ENCODE measurements at regions not wholly inside any gene's neighbourhood (a gene's known extent, or its start where the extent isn't known, plus 50 kb on each side); places are given as distances from the start of the nearest gene placed in this dataset.

GRCh38 chr4:24315056-24315455, 269.3 kb downstream of the DHX15 start:
- H3K9me3 ChIP-seq (ENCODE audit: control insufficient read depth, insufficient read depth, low read length), result no peaks in the 10 kb centered on the region
- Mint-ChIP-seq H3K9me3 (no peaks in the 10 kb centered on the region), H3K4me1 (no peaks in the 10 kb centered on the region), H3K27ac (no peak overlapping the region), H3K27me3 (ENCODE audit: low read depth in 2 of 2) (no peaks in the 10 kb centered on the region), H3K36me3 (no peaks in the 10 kb centered on the region), H3K4me3 (no peak overlapping the region)
- intact Hi-C loops (cut with micrococcal nuclease), result no loop called here
- ATAC-seq, result no peak
- H3K36me3 ChIP-seq (ENCODE audit: control insufficient read depth, insufficient read depth, low read length), result no peaks in the 10 kb centered on the region
- no peaks in the 10 kb centered on the region for H3K4me1 ChIP-seq (ENCODE audit: control insufficient read depth, insufficient read depth, low read length)
- H3K27me3 ChIP-seq (ENCODE audit: control insufficient read depth, insufficient read depth, low read length), result no peaks in the 10 kb centered on the region
- WGBS (ENCODE audit: insufficient coverage), result 85% methylated on average over 1 of the region's 1 CpG
- H3K4me3 ChIP-seq (ENCODE audit: low read length), result no peak overlapping the region
- TF ChIP-seq, protein P1, sequence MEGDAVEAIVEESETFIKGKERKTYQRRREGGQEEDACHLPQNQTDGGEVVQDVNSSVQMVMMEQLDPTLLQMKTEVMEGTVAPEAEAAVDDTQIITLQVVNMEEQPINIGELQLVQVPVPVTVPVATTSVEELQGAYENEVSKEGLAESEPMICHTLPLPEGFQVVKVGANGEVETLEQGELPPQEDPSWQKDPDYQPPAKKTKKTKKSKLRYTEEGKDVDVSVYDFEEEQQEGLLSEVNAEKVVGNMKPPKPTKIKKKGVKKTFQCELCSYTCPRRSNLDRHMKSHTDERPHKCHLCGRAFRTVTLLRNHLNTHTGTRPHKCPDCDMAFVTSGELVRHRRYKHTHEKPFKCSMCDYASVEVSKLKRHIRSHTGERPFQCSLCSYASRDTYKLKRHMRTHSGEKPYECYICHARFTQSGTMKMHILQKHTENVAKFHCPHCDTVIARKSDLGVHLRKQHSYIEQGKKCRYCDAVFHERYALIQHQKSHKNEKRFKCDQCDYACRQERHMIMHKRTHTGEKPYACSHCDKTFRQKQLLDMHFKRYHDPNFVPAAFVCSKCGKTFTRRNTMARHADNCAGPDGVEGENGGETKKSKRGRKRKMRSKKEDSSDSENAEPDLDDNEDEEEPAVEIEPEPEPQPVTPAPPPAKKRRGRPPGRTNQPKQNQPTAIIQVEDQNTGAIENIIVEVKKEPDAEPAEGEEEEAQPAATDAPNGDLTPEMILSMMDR (IDR thresholded peaks at IDR 0.05), result no peak
- no peak for DNase-seq
- H3K27ac ChIP-seq (ENCODE audit: low read length), result no peak overlapping the region

DNA sequence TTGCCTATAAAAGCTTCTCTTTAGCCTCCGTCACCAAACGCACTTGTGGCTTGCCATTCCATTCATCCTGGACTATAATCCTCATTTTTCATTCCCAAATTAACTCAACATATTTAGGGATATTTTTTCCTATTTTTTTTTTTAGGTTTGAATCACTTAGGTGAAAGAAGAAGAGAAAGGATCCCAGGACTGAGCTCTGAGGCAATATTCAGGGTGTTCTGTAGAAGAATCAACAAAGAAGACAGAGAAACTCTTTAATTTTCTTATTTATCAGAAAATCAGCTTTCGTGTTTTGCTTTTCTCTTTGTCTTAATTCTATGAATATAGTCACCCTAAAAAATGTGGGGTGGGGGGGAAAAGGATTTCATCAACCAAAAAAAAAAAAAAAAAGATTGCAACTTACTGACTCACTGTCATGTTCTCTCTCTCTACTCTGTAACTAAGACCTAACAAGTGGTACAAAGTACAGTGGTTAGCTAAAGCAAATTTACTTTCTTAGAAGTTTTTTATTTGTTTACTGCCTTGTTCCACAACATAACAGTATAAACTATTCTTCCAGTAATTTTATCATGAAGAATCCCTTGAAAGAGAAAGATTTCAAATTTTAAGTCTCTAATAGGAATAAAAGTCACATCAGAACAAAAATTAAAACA, 272.0 kb downstream of the DHX15 start:
- WGBS (ENCODE audit: insufficient coverage), result 94% methylated on average over 2 of the region's 3 CpGs
- TF ChIP-seq, protein P1 (IDR thresholded peaks at IDR 0.05), result no peak
- DNase-seq (no peak), ATAC-seq (no peak)
- Mint-ChIP-seq H3K36me3 (no peaks in the 10 kb centered on the region), H3K4me1 (no peaks in the 10 kb centered on the region), H3K27me3 (ENCODE audit: low read depth in 2 of 2) (no peaks in the 10 kb centered on the region), H3K4me3 (no peak overlapping the region), H3K9me3 (peaks cover 0 to 3% of the 10 kb centered on the region in 2 donors), H3K27ac (no peak overlapping the region)
- Histone ChIP-seq H3K27ac (ENCODE audit: low read length) (no peak overlapping the region), H3K36me3 (ENCODE audit: control insufficient read depth, insufficient read depth, low read length) (no peaks in the 10 kb centered on the region), H3K4me3 (ENCODE audit: low read length) (no peak overlapping the region), H3K4me1 (ENCODE audit: control insufficient read depth, insufficient read depth, low read length) (no peaks in the 10 kb centered on the region), H3K9me3 (ENCODE audit: control insufficient read depth, insufficient read depth, low read length) (no peaks in the 10 kb centered on the region), H3K27me3 (ENCODE audit: control insufficient read depth, insufficient read depth, low read length) (no peaks in the 10 kb centered on the region)
- intact Hi-C loops (cut with micrococcal nuclease), result no loop called here

DNA sequence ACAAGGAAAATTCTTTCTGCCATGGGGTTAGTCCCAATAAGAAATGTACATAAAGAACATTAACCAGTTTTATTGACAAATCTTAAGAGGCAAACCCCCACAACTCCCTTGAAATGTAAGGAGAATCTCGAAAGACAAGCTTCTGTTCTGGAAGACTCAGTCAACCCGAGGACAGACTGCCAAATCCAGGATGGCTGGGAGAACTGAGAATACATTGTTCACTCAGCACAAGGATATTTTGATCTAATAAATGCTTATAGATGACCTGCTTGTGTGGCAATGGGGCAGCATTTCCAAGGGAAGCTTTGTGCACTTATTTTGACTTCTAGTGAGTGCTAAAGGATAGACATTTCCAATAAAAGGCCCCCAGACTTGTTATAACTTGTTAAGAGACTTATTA, 280.4 kb downstream of the DHX15 start:
- no peaks in the 10 kb centered on the region for H3K36me3 Mint-ChIP-seq
- Histone ChIP-seq H3K4me3 (ENCODE audit: low read length) (no peak overlapping the region), H3K27me3 (ENCODE audit: control insufficient read depth, insufficient read depth, low read length) (no peaks in the 10 kb centered on the region), H3K9me3 (ENCODE audit: control insufficient read depth, insufficient read depth, low read length) (no peaks in the 10 kb centered on the region), H3K36me3 (ENCODE audit: control insufficient read depth, insufficient read depth, low read length) (no peaks in the 10 kb centered on the region), H3K27ac (ENCODE audit: low read length) (no peak overlapping the region), H3K4me1 (ENCODE audit: control insufficient read depth, insufficient read depth, low read length) (no peaks in the 10 kb centered on the region)
- no peaks in the 10 kb centered on the region for H3K9me3 Mint-ChIP-seq
- ATAC-seq, result no peak
- TF ChIP-seq, protein P1 (IDR thresholded peaks at IDR 0.05), result no peak
- 59% methylated on average over 2 of the region's 2 CpGs for WGBS (ENCODE audit: insufficient coverage)
- no peak overlapping the region for H3K4me3 Mint-ChIP-seq
- no peaks in the 10 kb centered on the region for H3K4me1 Mint-ChIP-seq
- no peak for DNase-seq
- H3K27ac Mint-ChIP-seq, result no peak overlapping the region
- no peaks in the 10 kb centered on the region for H3K27me3 Mint-ChIP-seq (ENCODE audit: low read depth in 2 of 2)
- intact Hi-C loops (cut with micrococcal nuclease), result no loop called here

DNA sequence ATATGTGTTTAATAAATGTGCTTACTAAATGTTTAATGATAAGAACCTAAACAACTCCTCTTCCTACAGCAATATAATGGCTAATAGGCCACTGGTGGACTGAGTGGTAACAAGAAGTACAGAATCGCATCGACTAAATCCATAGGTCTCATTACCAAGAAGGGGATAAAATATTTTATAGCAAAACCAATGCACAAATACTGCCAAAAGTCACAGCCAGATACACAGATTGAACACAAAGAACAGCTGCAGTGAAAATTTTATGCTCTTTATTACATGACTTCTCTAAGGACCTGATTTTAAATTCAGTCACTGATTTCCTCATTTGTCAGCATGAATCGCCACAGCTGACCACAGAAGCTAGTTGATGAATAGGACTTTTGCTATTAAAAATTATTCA, 285.4 kb downstream of the DHX15 start:
- no peaks in the 10 kb centered on the region for H3K9me3 Mint-ChIP-seq
- Histone ChIP-seq H3K27me3 (ENCODE audit: control insufficient read depth, insufficient read depth, low read length) (no peaks in the 10 kb centered on the region), H3K27ac (ENCODE audit: low read length) (no peak overlapping the region), H3K4me1 (ENCODE audit: control insufficient read depth, insufficient read depth, low read length) (no peaks in the 10 kb centered on the region), H3K9me3 (ENCODE audit: control insufficient read depth, insufficient read depth, low read length) (no peaks in the 10 kb centered on the region), H3K4me3 (ENCODE audit: low read length) (no peak overlapping the region), H3K36me3 (ENCODE audit: control insufficient read depth, insufficient read depth, low read length) (no peaks in the 10 kb centered on the region)
- intact Hi-C loops (cut with micrococcal nuclease), result no loop called here
- H3K4me1 Mint-ChIP-seq, result no peaks in the 10 kb centered on the region
- no peaks in the 10 kb centered on the region for H3K27me3 Mint-ChIP-seq (ENCODE audit: low read depth in 2 of 2)
- WGBS (ENCODE audit: insufficient coverage), result no CpG with 5 or more reads among the region's 3 CpGs
- TF ChIP-seq, protein P1 (IDR thresholded peaks at IDR 0.05), result no peak
- DNase-seq, result no peak
- H3K36me3 Mint-ChIP-seq, result no peaks in the 10 kb centered on the region
- no peak for ATAC-seq
- no peak overlapping the region for H3K4me3 Mint-ChIP-seq
- no peak overlapping the region for H3K27ac Mint-ChIP-seq
